MM.1S (cell line): ENCODE measurements at regions not wholly inside any gene's neighbourhood (a gene's known extent, or its start where the extent isn't known, plus 50 kb on each side); places are given as distances from the start of the nearest gene placed in this dataset.

Experiments used
- CTCF ChIP-seq: fragments of 300-600 bp; sonication (generic); IDR thresholded peaks from 2 replicates; pipeline ENCODE4 v1.5.1; 2016; ENCODE audit warnings: antibody characterized with exemption, low read length, mixed read lengths
- EZH2 ChIP-seq: fragments of 300-600 bp; sonication (generic); optimal IDR thresholded peaks from 2 replicates; pipeline ENCODE3; 2017; ENCODE audit warnings: low read depth, mild to moderate bottlenecking, antibody characterized with exemption, low read length, mixed read lengths
- EZH2phosphoT487 ChIP-seq: fragments of 300-600 bp; sonication (generic); IDR thresholded peaks from 2 replicates; pipeline ENCODE4 v1.6.1; 2018; ENCODE audit warnings: antibody characterized with exemption, low read length

GRCh38 chr4:137705171-137705783 is 173.0 kb upstream of the PCDH18 start:
- no peak for TF ChIP-seq CTCF
- TF ChIP-seq EZH2phosphoT487: no peak
- TF ChIP-seq EZH2: no peak
